D341Med (cell line): ENCODE measurements at regions not wholly inside any gene's neighbourhood (a gene's known extent, or its start where the extent isn't known, plus 50 kb on each side); places are given as distances from the start of the nearest gene placed in this dataset.
"Not testable (repeated sequence)": the region's sequence is repeated elsewhere in the genome, so short reads cannot be mapped to it uniquely, and the experiment has no call there.

Experiments
- DNase-seq: peaks from one replicate; pipeline ENCODE4 v3.0.0; 2012; ENCODE audit warnings: low spot score

- DNase-seq, result no peak
Measured at GRCh38 chr22:49525801-49526535, 301.7 kb downstream of the BRD1 start.

- DNase-seq, result no peak
Measured at GRCh38 chr22:49525360-49525759, 302.3 kb downstream of the BRD1 start.

- no peak for DNase-seq
Measured at GRCh38 chr22:49524362-49524761, 303.3 kb downstream of the BRD1 start.

GRCh38 chr22:49523374-49524008, 304.2 kb downstream of the BRD1 start:
- no peak for DNase-seq

DNA sequence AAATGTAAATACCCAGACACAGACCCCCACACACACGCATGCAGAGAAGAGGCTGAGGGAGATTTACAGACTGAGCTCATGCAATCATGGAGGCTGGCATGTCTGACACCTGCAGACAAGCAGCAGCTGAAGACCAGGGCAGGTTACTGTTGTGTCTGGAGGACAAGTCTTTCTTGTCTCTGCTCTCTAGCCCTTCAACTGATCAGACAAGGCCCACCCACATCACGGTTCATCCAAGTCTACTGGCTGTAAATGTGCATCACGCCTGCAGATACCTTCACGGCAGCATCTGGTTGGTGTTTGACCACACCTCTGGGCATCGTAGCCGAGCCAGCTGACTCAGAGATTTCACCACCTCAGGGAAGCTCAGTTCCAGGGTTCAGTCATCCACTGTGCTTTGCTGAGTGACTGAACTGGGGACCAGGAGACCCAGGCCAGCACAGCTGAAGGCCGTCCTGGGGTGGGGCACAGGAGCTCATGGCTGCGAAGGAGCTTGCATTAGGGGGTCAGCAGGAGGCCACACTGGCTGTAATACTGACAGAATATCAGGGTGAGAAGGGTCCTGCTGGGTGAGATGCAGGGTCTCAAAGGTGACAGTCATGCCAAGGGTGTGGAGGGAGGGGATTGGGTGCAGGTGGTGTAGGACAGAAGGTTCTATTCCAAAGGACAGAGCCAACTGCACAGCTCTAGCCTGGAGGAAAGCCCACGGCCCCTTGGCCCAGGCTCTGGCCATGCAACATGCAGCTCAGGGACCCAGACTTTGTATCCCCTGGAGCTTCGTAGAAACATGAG, 304.9 kb downstream of the BRD1 start:
- DNase-seq, result no peak

DNA sequence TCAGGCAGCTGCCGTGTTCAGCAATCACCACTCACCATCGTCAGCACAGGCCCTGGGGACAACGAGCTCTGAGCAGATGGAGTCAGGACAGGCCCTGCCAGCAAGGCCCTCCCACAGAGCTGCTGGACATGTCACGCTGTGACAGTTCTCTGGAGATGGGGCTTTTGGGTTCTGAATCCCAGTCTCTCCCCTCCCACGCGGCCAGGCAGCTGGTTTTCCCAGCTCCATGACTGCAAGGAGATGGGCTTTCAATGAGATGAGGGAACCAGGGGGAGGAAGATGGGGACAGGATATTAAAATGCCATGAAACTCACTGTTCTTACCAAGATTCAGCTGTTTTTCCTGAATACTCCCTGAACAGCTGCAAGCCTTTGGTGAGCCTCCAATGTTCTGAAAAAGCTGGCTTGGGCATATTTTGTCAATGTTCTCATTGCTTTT, 305.9 kb downstream of the BRD1 start:
- no peak for DNase-seq

DNA sequence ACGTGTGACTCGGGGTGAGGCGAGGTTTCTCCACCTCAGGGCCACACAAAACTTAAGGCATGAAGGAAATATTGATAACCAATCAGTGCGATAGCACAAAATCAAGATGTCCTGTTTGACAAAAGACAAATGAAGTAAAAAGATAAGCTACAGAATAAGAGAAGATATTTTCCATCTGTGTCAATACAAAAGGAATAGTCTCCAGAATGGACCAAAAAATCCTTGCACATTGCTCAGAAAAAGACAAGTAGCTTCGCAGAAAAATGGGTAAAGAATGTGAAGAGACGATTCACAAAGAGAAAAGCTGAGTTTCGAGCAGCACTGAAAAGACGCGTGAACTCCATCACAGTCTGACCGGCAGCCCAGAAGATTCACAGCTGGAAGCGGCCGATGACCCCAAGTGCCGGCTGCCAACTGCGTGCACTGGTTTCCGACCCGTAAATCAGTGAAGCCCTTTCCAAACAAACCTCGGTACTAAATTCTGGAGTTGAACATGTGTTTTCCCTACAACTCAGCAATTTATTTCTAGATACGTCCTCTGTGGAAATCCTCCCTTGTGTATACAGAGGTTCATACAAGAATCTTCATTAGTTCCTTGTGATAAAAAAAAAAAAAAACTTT, 308.4 kb downstream of the BRD1 start:
- DNase-seq, result no peak

DNA sequence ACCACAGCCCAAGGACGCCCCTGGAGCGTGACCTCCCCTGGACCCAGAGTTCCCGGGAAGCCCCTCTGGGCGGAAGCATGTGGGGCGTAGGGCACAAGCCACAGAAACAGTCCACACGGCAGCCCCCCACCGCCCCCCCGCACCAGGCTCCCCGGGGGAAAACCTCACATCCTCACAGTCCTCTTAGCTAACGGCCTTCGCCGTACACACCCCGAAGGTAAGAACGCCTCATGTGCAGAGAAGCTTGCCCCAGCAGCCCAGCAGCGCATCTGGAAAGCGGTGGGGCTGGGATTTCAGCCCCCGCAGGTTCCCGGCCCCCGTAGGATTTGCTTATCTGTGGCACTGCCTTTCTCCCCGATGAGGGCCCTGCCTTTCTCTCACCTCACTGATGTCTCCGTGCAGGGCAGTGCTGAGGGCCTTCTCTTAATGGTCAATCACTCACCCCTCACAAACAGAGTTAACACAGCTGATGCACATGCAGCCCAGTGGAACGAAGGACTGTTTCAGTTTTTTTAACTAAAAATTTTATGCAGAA, 309.2 kb downstream of the BRD1 start:
- DNase-seq, result no peak

GRCh38 chr22:49517667-49518185, 309.9 kb downstream of the BRD1 start:
- no peak for DNase-seq

DNA sequence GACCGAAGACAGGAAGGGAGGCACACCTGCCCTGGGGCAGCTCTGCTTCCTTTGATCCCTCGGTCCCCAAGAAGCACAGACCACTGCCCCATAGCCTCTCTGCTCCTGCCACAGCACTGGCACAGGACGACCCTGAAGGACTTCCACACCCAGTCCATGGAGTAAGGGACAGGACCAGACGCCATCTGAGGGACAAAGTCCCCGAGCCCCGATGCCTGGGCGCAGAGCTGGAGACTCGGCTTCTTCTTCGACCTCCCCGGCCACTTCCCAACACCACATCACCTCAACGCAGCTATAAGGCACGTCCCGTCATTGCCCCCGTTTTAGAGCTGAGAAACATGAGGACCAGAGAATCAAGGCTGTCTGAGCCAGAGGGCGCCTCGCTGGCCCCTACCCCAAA, 310.5 kb downstream of the BRD1 start:
- DNase-seq, result no peak

DNA sequence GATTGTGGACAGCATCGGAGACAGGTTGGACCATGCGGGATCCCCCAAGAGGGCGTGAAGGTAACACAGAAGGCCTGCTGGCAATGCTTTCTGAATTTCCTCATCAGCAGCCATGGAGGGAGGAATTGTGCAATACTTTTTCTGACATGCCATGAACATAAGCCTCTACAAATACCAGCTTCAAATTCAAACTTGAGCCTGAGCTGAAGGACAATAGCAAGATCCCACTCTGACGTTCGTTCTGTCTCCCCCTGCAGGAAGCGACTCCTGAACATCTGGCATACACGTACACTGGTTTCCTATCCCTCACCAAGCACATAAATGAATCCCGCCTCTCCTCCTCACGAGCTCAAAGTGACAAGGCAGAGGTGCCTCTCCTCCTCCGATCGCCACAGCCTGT, 312.2 kb downstream of the BRD1 start:
- DNase-seq, result no peak

- DNase-seq, result no peak
Measured at GRCh38 chr22:49514641-49515040, 313.0 kb downstream of the BRD1 start.

GRCh38 chr22:49514211-49514610, 313.5 kb downstream of the BRD1 start:
- no peak for DNase-seq

DNA sequence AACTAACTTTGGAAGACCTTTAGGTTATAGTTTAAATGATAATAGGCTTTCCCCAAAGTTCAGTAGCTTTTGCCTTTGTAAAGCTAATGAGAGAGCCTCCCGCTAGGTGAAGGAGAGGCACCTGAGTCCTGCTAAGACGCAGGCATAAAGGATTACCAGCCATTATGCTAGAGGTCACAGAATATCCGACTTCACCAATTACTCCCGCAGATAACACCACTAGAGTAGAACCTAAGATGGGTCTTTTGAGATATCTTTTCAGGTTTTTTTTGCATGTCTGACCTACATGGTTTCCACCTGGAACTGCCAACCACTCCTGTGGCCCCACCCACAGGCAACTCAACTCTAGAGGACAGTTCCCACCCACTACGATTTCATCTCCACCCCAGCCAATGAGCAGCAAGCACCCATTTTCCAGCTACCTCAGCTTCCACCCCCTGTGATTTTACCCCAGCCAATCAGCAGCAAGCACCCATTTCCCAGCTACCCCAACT, 314.3 kb downstream of the BRD1 start:
- DNase-seq, result no peak

GRCh38 chr22:49512487-49513165, 315.0 kb downstream of the BRD1 start:
- DNase-seq, result no peak

- DNase-seq, result not testable (repeated sequence)
Measured at GRCh38 chr22:49511393-49512189, 316.1 kb downstream of the BRD1 start.

DNA sequence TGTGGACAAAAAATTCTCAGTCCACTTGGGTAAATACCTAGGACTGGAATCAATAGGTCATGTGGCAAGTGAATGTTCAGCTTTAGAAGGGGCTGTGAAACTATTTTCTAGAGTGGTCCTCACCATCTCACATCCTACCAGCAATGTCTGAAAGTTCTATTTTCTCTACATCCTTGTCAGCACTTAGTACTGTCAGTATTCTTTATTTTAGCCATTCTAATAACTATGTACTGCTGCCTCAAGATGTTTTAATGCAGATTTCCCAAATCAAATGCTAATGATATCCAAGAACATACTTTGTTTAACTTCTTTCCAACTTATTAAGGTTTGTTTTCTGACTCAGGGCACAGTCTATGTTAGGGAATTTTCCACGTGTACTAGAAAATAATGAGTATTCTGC, 317.0 kb downstream of the BRD1 start:
- DNase-seq, result no peak

DNA sequence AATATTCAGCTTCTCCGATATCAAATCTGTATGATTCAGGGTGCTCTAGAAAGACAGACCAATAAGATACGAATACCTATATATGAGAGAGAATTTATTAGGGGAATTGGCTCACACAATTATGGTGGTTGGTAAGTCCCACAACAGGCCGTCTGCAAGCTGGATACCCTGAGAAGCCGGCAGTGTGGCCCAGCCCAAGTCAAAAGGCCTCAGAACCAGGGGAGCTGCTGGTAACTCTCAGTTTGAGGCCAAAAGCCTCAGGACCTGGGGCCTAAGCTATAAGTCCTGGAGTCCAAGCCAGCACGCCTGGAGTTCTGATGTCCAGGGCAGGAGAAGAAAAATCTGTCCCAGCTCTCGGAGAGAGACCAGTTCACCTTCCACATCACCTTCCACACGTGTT, 318.7 kb downstream of the BRD1 start:
- DNase-seq, result no peak

GRCh38 chr22:49508561-49508960, 319.1 kb downstream of the BRD1 start:
- DNase-seq, result no peak

GRCh38 chr22:49507607-49508292, 319.9 kb downstream of the BRD1 start:
- DNase-seq, result no peak
